ENCODE measurements at regions not wholly inside any gene's neighbourhood (a gene's known extent, or its start where the extent isn't known, plus 50 kb on each side); places are given as distances from the start of the nearest gene placed in this dataset.

GRCh38 chr5:103780794-103781193 lies 218.2 kb upstream of the NUDT12 start:
- no peak overlapping the region for H3K4me3 Mint-ChIP-seq
- no peak for TF ChIP-seq CTCF (IDR thresholded peaks at IDR 0.05)
- peaks cover 13% of the 10 kb centered on the region for H3K9me3 Mint-ChIP-seq
- no peaks in the 10 kb centered on the region for H3K27me3 Mint-ChIP-seq (ENCODE audit: low read depth, poor library complexity)
- no peak for DNase-seq
- peaks cover 5% of the 10 kb centered on the region for H3K36me3 Mint-ChIP-seq (ENCODE audit: low read depth)
- H3K27ac Mint-ChIP-seq: no peak overlapping the region
- H3K4me1 Mint-ChIP-seq: no peaks in the 10 kb centered on the region

- Mint-ChIP-seq H3K4me1 (peaks cover 17% of the 10 kb centered on the region), H3K4me3 (peak overlapping the region; percentile 42), H3K9me3 (peaks cover 31% of the 10 kb centered on the region), H3K36me3 (ENCODE audit: low read depth) (peaks cover 17% of the 10 kb centered on the region), H3K27ac (peak overlapping the region; percentile 98), H3K27me3 (ENCODE audit: low read depth, poor library complexity) (no peaks in the 10 kb centered on the region)
- DNase-seq: no peak
- no peak for TF ChIP-seq CTCF (IDR thresholded peaks at IDR 0.05)
Measured at GRCh38 chr5:103774721-103775120, 212.1 kb upstream of the NUDT12 start.

GRCh38 chr5:103772248-103772647 lies 209.7 kb upstream of the NUDT12 start:
- TF ChIP-seq CTCF (IDR thresholded peaks at IDR 0.05): no peak
- Mint-ChIP-seq H3K36me3 (ENCODE audit: low read depth) (peaks cover 12% of the 10 kb centered on the region), H3K27ac (no peak overlapping the region), H3K9me3 (peaks cover 21% of the 10 kb centered on the region), H3K27me3 (ENCODE audit: low read depth, poor library complexity) (no peaks in the 10 kb centered on the region), H3K4me1 (peaks cover 17% of the 10 kb centered on the region), H3K4me3 (no peak overlapping the region)
- no peak for DNase-seq

GRCh38 chr5:103764403-103764802 lies 201.8 kb upstream of the NUDT12 start:
- TF ChIP-seq CTCF (IDR thresholded peaks at IDR 0.05): no peak
- no peak for DNase-seq
- Mint-ChIP-seq H3K9me3 (peaks cover 3% of the 10 kb centered on the region), H3K36me3 (ENCODE audit: low read depth) (no peaks in the 10 kb centered on the region), H3K4me1 (no peaks in the 10 kb centered on the region), H3K27ac (no peak overlapping the region), H3K4me3 (no peak overlapping the region), H3K27me3 (ENCODE audit: low read depth, poor library complexity) (peaks cover 9% of the 10 kb centered on the region)

GRCh38 chr5:103758996-103759395 lies 196.4 kb upstream of the NUDT12 start:
- Mint-ChIP-seq H3K4me3 (no peak overlapping the region), H3K9me3 (no peaks in the 10 kb centered on the region), H3K36me3 (ENCODE audit: low read depth) (no peaks in the 10 kb centered on the region), H3K27ac (no peak overlapping the region), H3K27me3 (ENCODE audit: low read depth, poor library complexity) (peaks cover 16% of the 10 kb centered on the region), H3K4me1 (no peaks in the 10 kb centered on the region)
- no peak for TF ChIP-seq CTCF (IDR thresholded peaks at IDR 0.05)
- no peak for DNase-seq

- no peak for DNase-seq
- Mint-ChIP-seq H3K27me3 (ENCODE audit: low read depth, poor library complexity) (peaks cover 7% of the 10 kb centered on the region), H3K4me1 (no peaks in the 10 kb centered on the region), H3K4me3 (no peak overlapping the region), H3K36me3 (ENCODE audit: low read depth) (no peaks in the 10 kb centered on the region), H3K27ac (no peak overlapping the region), H3K9me3 (no peaks in the 10 kb centered on the region)
- TF ChIP-seq CTCF (IDR thresholded peaks at IDR 0.05): no peak
Measured at GRCh38 chr5:103755974-103756373, 193.4 kb upstream of the NUDT12 start.

All from nephron progenitor cell (in vitro differentiated cells).